HG03066 (cell line): ENCODE measurements at regions not wholly inside any gene's neighbourhood (a gene's known extent, or its start where the extent isn't known, plus 50 kb on each side); places are given as distances from the start of the nearest gene placed in this dataset.
"Not testable (repeated sequence)": the region's sequence is repeated elsewhere in the genome, so short reads cannot be mapped to it uniquely, and the experiment has no call there.

ENCODE experiments used
- ATAC-seq: cut with Tn5 transposase; IDR thresholded peaks from one replicate; pipeline ENCODE4 v1.9.1; 2021; ENCODE audit warnings: low read depth; ENCODE audit not compliant: unreplicated experiment

DNA sequence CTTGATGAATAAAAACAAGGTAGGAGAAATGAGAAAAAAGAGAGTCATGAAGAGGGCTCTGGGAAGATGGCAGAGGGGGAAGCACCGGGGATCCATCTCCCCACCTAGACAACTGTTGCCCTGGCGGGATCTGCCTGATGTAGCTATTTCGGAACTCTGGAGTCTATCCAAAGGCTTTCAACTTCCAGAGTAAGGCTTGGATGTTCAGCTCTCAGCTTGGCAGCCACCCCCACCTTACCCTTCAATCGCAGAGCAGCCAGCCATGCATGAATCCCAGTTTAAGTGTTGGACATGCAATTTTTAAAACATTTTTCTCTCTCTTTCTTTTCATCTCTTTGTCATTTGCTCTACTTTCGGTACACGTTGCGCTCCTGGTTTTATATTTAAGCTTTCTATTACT lies 275.9 kb upstream of the EXOC2 start:
- no peak for ATAC-seq

DNA sequence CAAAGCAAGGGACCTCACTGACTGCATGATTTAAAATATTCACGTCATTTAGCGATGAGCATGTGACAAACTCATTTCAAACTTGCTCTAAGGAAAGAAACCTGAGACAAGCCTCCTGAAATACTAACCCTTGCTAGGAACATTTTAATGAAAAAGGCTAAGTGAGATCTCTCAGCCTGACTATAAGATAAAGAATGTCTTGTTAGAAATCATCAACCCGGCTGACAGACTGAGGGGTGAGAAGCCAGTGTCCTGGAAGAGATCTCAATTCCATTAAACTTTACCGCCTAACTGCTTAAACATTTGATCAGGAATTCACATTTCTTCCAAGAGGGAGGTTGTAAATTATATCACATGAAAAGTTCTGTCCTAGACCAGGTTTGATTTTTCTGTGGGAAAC lies 274.8 kb upstream of the EXOC2 start:
- ATAC-seq, result no peak

DNA sequence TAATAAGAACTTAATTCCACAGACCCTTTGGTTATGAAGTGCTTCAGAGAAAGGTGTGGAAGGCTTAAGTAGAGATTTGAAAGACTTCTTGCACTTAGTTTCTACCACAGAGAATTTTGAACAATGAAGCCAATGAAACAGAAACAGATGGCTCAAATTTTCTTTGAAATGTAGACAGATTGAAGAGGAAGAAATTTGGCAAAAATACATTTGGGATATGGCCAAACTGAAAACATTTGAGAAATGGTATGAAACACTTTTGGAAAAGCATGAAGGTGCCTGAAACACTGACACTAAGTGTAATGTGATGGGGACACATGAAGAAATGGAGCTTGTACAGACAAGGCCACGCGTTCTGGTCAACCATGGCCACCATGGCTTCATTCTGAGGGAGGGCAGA lies 272.4 kb upstream of the EXOC2 start:
- ATAC-seq, result no peak

GRCh38 chr6:963456-963855 lies 270.5 kb upstream of the EXOC2 start:
- no peak for ATAC-seq

- no peak for ATAC-seq
Observed at GRCh38 chr6:961407-961960, 268.5 kb upstream of the EXOC2 start.

DNA sequence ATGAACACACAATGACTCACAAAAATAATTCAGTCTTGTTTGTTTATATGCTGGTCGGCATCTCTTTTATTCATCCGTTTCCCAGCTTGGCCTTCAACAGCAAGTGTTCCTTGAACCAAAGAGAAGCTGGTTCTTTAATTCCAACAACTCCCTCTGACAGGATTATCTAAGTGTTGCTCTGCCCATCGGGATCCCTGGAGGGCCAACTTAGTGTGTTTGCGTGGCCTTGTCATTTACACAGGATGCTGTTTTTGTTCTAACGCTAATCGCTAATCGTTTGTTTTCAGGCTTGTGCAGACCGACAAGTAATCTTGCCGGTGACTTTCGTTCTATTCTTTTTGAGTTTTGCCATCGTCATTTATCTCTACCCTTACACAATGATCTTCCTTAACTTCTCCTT lies 267.4 kb upstream of the EXOC2 start:
- no peak for ATAC-seq

- ATAC-seq, result no peak
Observed at GRCh38 chr6:958488-958887, 265.5 kb upstream of the EXOC2 start.

DNA sequence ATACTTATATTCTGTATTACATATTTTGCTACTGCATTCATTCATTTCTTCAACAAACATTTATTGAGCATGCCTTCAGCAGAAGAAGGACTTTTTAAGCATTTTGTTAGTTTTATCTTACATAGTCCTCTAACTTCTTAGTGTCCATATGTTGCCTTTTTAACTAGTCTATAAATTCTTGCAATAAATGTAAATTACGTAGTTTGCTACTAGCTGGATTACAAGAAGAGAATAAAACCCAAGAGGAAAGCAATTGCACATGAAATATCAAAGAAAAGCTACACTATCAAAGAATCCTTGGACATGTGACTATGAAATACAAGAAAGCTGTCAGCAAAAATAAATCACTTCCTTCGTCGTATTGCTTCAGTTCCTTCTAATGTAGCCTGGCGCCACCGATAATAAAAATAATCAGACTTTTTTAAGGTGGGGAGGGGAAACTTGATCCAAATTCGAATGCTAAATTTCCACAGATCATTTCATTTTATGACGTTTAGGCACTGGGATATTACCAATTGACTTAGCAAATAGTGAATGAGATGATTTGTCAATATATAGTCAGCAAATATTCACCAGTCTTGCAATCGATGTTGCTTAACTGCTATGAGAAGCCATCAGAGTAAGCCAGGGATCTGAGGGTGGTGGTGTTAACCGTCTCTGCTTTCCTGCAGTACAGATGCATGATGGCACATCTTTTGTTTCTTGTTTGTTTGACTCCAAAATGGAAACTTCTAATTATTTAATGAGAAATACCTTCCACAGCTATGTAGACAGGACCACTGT lies 258.7 kb upstream of the EXOC2 start:
- no peak for ATAC-seq

GRCh38 chr6:947235-947934 lies 254.4 kb upstream of the EXOC2 start:
- no peak for ATAC-seq

DNA sequence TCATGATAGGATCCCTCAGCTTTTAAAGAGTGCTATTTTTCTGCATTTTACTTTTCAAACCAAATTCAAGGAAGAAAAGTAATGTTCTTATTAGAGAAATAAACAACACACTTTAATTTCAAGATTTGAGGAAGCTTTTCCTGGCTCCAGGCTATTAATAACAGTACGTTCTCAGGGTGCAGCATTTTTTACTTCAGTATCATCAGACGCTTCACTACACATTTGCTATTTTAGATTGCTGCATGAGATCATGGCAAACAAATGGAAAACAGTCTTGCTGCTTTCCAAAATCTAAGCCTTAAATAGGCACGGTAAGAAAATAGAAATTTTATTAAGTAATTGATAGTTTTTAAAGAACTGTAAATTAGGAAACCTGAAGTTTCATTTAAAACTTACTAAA lies 253.6 kb upstream of the EXOC2 start:
- no peak for ATAC-seq

GRCh38 chr6:939526-940252 lies 246.8 kb upstream of the EXOC2 start:
- no peak for ATAC-seq

GRCh38 chr6:938916-939315 lies 246.0 kb upstream of the EXOC2 start:
- ATAC-seq, result no peak

DNA sequence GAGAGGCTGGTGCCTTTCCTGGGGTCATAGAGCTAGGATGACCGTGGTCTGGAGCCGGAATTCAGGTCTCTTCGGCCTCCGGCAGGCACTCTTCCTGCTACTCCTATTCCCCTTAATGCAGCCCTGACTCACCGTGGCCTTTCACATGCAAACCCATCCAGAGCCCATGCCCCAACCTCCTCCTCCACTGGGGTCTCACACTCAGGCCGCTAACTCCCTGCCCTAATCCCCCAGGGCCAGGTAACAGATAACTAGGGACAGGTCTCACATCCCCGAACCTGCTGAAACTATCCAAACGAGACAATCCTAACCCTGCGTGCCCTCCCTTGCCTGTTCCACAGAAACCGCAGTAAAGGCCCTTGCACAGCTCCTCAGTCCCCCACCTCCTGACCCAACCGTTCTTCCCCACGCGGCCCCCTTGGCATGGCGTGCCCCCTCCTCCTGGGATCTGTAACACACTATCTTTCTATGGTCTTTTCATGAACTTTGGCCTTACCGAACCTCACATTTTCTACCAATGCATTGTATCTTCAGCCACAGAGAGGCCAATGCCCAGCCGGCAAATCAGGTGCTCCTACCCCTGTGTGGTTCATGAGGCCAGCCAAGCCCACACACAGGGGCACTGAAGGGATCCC lies 245.4 kb upstream of the EXOC2 start:
- no peak for ATAC-seq

DNA sequence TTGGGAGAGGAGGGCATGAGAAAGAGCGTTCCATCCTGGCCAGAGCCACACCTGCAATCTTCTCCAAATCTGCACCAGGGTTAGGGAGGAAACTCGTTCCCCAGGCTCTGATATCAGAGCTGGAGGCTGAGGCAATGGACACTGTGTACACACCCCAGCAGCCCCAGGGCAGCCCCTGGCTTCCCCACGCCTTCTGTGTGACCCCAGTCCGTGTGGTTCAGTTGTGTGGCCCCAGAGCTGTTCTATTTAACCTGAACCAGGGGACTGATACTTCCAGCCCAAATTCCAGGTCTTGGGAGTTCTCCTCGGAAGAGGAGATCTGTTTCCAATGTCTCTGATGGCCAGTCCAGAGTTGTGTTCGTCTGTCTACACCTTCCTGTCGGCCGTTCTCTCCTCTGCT lies 242.6 kb upstream of the EXOC2 start:
- no peak for ATAC-seq

- no peak for ATAC-seq
Observed at GRCh38 chr6:934686-935085, 241.7 kb upstream of the EXOC2 start.

- ATAC-seq, result not testable (repeated sequence)
Observed at GRCh38 chr6:931919-932318, 239.0 kb upstream of the EXOC2 start.

- no peak for ATAC-seq
Observed at GRCh38 chr6:927157-927556, 234.2 kb upstream of the EXOC2 start.

DNA sequence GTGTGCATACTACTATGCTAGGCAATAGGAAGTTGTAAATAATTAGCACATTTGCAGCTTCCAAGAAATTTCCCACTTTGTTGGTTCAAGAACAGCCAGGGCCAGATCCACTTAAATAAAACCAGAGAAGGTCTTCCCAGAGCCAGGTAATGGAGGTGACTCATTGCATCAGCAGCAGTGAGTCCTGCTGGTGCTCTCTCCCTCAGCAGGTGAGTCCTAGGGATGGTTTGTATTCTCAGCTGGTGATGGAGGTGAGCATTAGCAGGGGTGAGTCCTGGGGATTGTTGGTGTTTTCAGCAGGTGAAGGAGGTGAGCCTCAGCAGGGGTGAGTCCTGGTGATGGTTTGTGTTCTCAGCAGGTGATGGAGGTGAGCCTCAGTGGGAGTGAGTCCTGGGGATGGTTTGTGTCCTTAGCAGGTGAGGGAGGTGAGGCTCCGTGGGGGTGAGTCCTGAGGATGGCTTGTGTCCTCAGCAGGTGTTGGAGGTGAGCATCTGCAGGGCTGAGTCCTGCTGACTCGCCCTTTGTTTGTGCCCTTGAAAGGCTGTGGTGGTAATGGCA lies 232.8 kb upstream of the EXOC2 start:
- no peak for ATAC-seq

GRCh38 chr6:924661-925060 lies 231.7 kb upstream of the EXOC2 start:
- ATAC-seq, result no peak

GRCh38 chr6:921400-921799 lies 228.5 kb upstream of the EXOC2 start:
- no peak for ATAC-seq

- no peak for ATAC-seq
Observed at GRCh38 chr6:920512-920911, 227.6 kb upstream of the EXOC2 start.
